Parathyroid adenoma (tissue), 2 donors: ENCODE measurements at regions not wholly inside any gene's neighbourhood (a gene's known extent, or its start where the extent isn't known, plus 50 kb on each side); places are given as distances from the start of the nearest gene placed in this dataset.

Experiments used
- H2AFZ ChIP-seq: fragments of 300-600 bp; sonication (generic); one replicate; pipeline ENCODE4 v1.7.0; 2017; ENCODE audit warnings: antibody characterized with exemption, mild to moderate bottlenecking
- H3K27ac ChIP-seq: fragments of 300-600 bp; sonication (generic); one replicate; pipeline ENCODE4 v1.7.0; 2017
- H3K27me3 ChIP-seq: fragments of 300-600 bp; sonication (generic); one replicate; pipeline ENCODE4 v1.7.0; 2017; ENCODE audit warnings: low read length; ENCODE audit not compliant: control insufficient read depth, insufficient read depth
- H3K36me3 ChIP-seq: fragments of 300-600 bp; sonication (generic); one replicate; pipeline ENCODE4 v1.7.0; 2017; ENCODE audit warnings: low read length; ENCODE audit not compliant: control insufficient read depth, insufficient read depth
- H3K4me1 ChIP-seq: fragments of 300-600 bp; sonication (generic); one replicate; pipeline ENCODE4 v1.7.0; 2017; ENCODE audit warnings: control low read depth
- H3K4me2 ChIP-seq: fragments of 300-600 bp; sonication (generic); one replicate; pipeline ENCODE4 v1.7.0; 2017; ENCODE audit warnings: low read length
- H3K4me3 ChIP-seq: fragments of 300-600 bp; sonication (generic); one replicate; pipeline ENCODE4 v1.7.0; 2017; ENCODE audit warnings: low read depth, low read length
- H3K79me2 ChIP-seq: fragments of 300-600 bp; sonication (generic); one replicate; pipeline ENCODE4 v1.7.0; 2017; ENCODE audit warnings: control low read depth
- H3K9ac ChIP-seq: fragments of 300-600 bp; sonication (generic); one replicate; pipeline ENCODE4 v1.7.0; 2017; ENCODE audit warnings: mild to moderate bottlenecking
- H3K9me3 ChIP-seq: fragments of 300-600 bp; sonication (generic); one replicate; pipeline ENCODE4 v1.7.0; 2017; ENCODE audit warnings: low read length; ENCODE audit not compliant: control insufficient read depth
- TF ChIP-seq, protein P1 (sequence below): fragments of 300-600 bp; sonication (generic); IDR thresholded peaks from one replicate; pipeline ENCODE4 v1.7.0; 2017; ENCODE audit warnings: antibody characterized with exemption, mild to moderate bottlenecking
- donor health status: primary hyperparathyroidism.

DNA sequence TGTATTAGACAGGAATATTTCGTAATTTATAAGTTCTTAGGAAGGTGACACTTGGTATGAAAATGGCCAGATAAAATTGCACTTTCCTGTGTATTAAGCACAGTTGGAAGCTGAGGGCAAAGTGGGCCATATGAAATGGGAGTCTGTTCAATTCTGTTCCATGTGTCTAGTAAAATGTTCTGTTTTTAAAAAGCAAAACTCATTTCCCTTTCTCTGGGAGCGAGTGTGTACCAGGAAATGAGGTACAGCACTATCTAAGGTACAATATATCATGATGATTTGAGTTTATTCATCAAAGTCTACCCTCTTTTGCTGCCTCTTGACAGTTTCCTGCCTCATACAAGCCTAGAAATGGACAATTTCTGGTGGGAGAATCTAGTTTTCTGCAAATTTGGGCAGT lies 51.2 kb upstream of the KCNN2 start:
- Histone ChIP-seq H2AFZ (no peak overlapping the region), H3K9ac (no peak overlapping the region), H3K79me2 (no peaks in the 10 kb centered on the region), H3K4me1 (no peaks in the 10 kb centered on the region), H3K4me2 (no peak overlapping the region), H3K36me3 (no peaks in the 10 kb centered on the region), H3K4me3 (no peak overlapping the region), H3K9me3 (no peaks in the 10 kb centered on the region), H3K27me3 (no peaks in the 10 kb centered on the region), H3K27ac (no peak overlapping the region)
- TF ChIP-seq, protein P1, sequence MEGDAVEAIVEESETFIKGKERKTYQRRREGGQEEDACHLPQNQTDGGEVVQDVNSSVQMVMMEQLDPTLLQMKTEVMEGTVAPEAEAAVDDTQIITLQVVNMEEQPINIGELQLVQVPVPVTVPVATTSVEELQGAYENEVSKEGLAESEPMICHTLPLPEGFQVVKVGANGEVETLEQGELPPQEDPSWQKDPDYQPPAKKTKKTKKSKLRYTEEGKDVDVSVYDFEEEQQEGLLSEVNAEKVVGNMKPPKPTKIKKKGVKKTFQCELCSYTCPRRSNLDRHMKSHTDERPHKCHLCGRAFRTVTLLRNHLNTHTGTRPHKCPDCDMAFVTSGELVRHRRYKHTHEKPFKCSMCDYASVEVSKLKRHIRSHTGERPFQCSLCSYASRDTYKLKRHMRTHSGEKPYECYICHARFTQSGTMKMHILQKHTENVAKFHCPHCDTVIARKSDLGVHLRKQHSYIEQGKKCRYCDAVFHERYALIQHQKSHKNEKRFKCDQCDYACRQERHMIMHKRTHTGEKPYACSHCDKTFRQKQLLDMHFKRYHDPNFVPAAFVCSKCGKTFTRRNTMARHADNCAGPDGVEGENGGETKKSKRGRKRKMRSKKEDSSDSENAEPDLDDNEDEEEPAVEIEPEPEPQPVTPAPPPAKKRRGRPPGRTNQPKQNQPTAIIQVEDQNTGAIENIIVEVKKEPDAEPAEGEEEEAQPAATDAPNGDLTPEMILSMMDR: no peak

DNA sequence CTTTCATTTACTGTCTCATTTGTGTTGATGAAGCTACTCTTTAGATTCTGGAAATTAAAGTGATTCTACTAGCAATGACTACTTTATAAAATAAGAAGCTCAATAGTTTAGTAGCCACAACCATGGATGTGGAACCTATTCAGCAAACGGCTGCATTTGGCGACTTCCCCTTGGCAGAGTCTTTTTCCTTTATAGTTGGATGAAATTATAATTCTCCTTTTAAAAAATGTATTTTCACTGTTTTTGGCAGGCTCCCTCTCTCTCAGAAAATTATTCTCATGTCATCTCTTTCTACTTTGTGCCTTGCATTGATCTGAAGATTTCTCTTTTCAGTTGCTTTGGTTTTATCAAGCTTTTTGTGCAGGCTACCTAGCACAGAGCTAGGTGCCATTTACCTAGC lies 50.6 kb upstream of the KCNN2 start:
- TF ChIP-seq, protein P1: no peak
- Histone ChIP-seq H3K27me3 (no peaks in the 10 kb centered on the region), H3K4me1 (no peaks in the 10 kb centered on the region), H3K4me2 (no peak overlapping the region), H3K27ac (no peak overlapping the region), H2AFZ (no peak overlapping the region), H3K9me3 (no peaks in the 10 kb centered on the region), H3K9ac (no peak overlapping the region), H3K36me3 (no peaks in the 10 kb centered on the region), H3K79me2 (no peaks in the 10 kb centered on the region), H3K4me3 (no peak overlapping the region)

DNA sequence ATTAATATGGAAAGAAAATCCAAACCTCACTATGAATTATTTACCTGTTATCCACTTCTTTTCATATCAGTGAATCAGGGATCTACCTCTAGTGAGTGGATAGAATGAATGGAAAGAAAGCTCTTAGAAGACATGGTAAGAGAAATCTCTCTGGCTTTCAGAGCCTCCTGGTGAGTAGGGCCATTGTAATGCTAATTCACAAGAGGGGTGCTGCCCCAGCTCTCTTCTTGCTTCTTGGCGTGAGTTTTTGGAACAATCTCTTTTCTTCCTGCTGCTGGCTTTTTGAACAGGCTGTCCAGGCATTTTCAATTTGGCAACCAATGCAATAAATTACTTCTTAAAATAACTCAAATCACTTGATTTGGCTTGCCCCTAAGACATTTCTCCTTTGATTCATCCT lies 49.9 kb upstream of the KCNN2 start:
- Histone ChIP-seq H3K36me3 (no peaks in the 10 kb centered on the region), H3K27me3 (no peaks in the 10 kb centered on the region), H3K27ac (no peak overlapping the region), H3K79me2 (no peaks in the 10 kb centered on the region), H2AFZ (no peak overlapping the region), H3K9me3 (no peaks in the 10 kb centered on the region), H3K9ac (no peak overlapping the region), H3K4me1 (no peaks in the 10 kb centered on the region), H3K4me2 (no peak overlapping the region), H3K4me3 (no peak overlapping the region)
- TF ChIP-seq, protein P1: no peak
